Caco-2 (cell line): ENCODE measurements at regions not wholly inside any gene's neighbourhood (a gene's known extent, or its start where the extent isn't known, plus 50 kb on each side); places are given as distances from the start of the nearest gene placed in this dataset.

Experiments used
- BruUV-seq: library from RNA; stranded (reverse); fragments of 400-500 nt; replicated peaks from 2 replicates; lab custom pipeline; 2021; lab: Mats Ljungman, UMichigan
- CTCF ChIA-PET: fragments of 300-600 bp; sonication (Branson Sonifier 250); formaldehyde crosslinking; loops from one replicate; lab custom pipeline; 2022; ENCODE audit warnings: antibody characterized with exemption; lab: Charles Lee
- POLR2A ChIA-PET: fragments of 300-600 bp; sonication (Branson Sonifier 250); formaldehyde crosslinking; loops from one replicate; lab custom pipeline; 2022; ENCODE audit warnings: antibody characterized with exemption; lab: Charles Lee
- DNase-seq, 2 experiments: peaks; one replicate each; pipeline versions ENCODE4 v3.0.0 to v3.0.0-alpha.2; 2020 to 2022
- H3K27me3 ChIP-seq: replicated peaks from 2 replicates; pipeline ENCODE4 v1.6.0; 2011; ENCODE audit warnings: low read length; ENCODE audit not compliant: control insufficient read depth, insufficient read depth
- H3K36me3 ChIP-seq: 2 replicates; pipeline ENCODE4 v1.5.1; 2011; ENCODE audit warnings: low read length; ENCODE audit not compliant: control insufficient read depth, insufficient read depth
- H3K4me1 ChIP-seq: fragments of 250-450 bp; sonication (Bioruptor Pico); 2 replicates; pipeline ENCODE4 v1.5.1; 2020; ENCODE audit warnings: mild to moderate bottlenecking
- H3K4me3 ChIP-seq: 2 replicates; pipeline ENCODE4 v1.5.1; 2011; ENCODE audit warnings: low read depth, mild to moderate bottlenecking, control low read depth, low read length
- H3K9me3 ChIP-seq: fragments of 250-450 bp; sonication (Bioruptor Pico); 2 replicates; pipeline ENCODE4 v1.5.1; 2020; ENCODE audit warnings: mild to moderate bottlenecking, moderate library complexity
- H3K27ac Mint-ChIP-seq: one replicate; pipeline ENCODE4 v1.8.0; 2022; ENCODE audit warnings: mixed read lengths; ENCODE audit not compliant: unreplicated experiment
- H3K27me3 Mint-ChIP-seq: one replicate; pipeline ENCODE4 v1.8.0; 2022; ENCODE audit warnings: mixed read lengths; ENCODE audit not compliant: insufficient read depth, unreplicated experiment
- H3K36me3 Mint-ChIP-seq: one replicate; pipeline ENCODE4 v1.8.0; 2022; ENCODE audit warnings: mild to moderate bottlenecking, mixed read lengths; ENCODE audit not compliant: insufficient read depth, unreplicated experiment
- H3K4me1 Mint-ChIP-seq: one replicate; pipeline ENCODE4 v1.8.0; 2022; ENCODE audit warnings: low read depth, mixed read lengths; ENCODE audit not compliant: unreplicated experiment
- H3K4me3 Mint-ChIP-seq: one replicate; pipeline ENCODE4 v1.8.0; 2022; ENCODE audit warnings: mild to moderate bottlenecking, moderate library complexity, mixed read lengths; ENCODE audit not compliant: unreplicated experiment
- H3K9me3 Mint-ChIP-seq: one replicate; pipeline ENCODE4 v1.8.0; 2022; ENCODE audit warnings: mixed read lengths; ENCODE audit not compliant: unreplicated experiment
- intact Hi-C: fragments of 100-400 bp; cut with micrococcal nuclease; formaldehyde crosslinking; loops from one replicate; pipeline ENCODE4 v1.10.0; 2022; ENCODE audit not compliant: unreplicated experiment
- TF ChIP-seq, protein P1 (sequence below), 2 experiments: fragments of 200-600 bp in 1 of 2; IDR thresholded peaks; 1 replicate in 1 of 2; 2 replicates in 1 of 2; pipeline versions ENCODE4 v1.5.1 to v1.8.0; 2011 to 2022; ENCODE audit warnings: antibody characterized with exemption in 1 of 2, control low read depth in 1 of 2, inconsistent platforms in 1 of 2, low read depth in 1 of 2, low read length in 1 of 2, mild to moderate bottlenecking in 1 of 2, moderate library complexity in 1 of 2; ENCODE audit not compliant: insufficient read depth in 1 of 2, severe bottlenecking in 1 of 2, unreplicated experiment in 1 of 2

DNA sequence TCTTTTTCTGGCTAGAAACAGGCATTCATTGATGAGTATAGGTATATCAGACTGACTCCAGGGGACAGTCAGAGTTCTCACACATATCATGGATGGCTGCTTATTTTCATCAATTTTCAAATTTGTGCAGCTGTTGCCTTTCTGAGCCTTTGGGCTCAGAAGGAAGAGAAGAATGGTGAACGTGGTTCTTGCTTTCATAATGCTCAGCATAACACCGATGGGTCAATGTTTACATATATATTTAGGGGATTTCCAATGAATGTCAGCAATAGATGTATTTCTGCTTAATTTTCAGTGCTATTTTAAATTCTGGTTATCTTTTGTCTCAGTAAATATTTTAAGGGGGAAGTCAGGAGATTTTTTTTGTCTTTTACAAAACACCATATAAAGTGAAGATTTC is 581.4 kb upstream of the DPPA4 start:
- H3K9me3 Mint-ChIP-seq = peaks cover 7% of the 10 kb centered on the region
- no peaks in the 10 kb centered on the region for H3K36me3 ChIP-seq
- TF ChIP-seq, protein P1, sequence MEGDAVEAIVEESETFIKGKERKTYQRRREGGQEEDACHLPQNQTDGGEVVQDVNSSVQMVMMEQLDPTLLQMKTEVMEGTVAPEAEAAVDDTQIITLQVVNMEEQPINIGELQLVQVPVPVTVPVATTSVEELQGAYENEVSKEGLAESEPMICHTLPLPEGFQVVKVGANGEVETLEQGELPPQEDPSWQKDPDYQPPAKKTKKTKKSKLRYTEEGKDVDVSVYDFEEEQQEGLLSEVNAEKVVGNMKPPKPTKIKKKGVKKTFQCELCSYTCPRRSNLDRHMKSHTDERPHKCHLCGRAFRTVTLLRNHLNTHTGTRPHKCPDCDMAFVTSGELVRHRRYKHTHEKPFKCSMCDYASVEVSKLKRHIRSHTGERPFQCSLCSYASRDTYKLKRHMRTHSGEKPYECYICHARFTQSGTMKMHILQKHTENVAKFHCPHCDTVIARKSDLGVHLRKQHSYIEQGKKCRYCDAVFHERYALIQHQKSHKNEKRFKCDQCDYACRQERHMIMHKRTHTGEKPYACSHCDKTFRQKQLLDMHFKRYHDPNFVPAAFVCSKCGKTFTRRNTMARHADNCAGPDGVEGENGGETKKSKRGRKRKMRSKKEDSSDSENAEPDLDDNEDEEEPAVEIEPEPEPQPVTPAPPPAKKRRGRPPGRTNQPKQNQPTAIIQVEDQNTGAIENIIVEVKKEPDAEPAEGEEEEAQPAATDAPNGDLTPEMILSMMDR (IDR thresholded peaks at IDR 0.05; ENCODE audit: insufficient read depth in 1 of 2, low read depth in 1 of 2, low read length in 1 of 2, severe bottlenecking in 1 of 2, unreplicated experiment in 1 of 2) = no peak
- no peaks in the 10 kb centered on the region for H3K27me3 ChIP-seq
- POLR2A ChIA-PET = no interaction called here
- peaks cover 4% of the 10 kb centered on the region for H3K36me3 Mint-ChIP-seq
- H3K4me3 ChIP-seq = no peak overlapping the region
- H3K27me3 Mint-ChIP-seq = no peaks in the 10 kb centered on the region
- no peaks in the 10 kb centered on the region for H3K4me1 Mint-ChIP-seq
- BruUV-seq = no TSS peak
- CTCF ChIA-PET = no interaction called here
- H3K9me3 ChIP-seq = no peaks in the 10 kb centered on the region
- H3K4me1 ChIP-seq = no peaks in the 10 kb centered on the region
- DNase-seq = no peak
- H3K27ac Mint-ChIP-seq = no peak overlapping the region
- intact Hi-C loops = no loop called here
- no peak overlapping the region for H3K4me3 Mint-ChIP-seq

DNA sequence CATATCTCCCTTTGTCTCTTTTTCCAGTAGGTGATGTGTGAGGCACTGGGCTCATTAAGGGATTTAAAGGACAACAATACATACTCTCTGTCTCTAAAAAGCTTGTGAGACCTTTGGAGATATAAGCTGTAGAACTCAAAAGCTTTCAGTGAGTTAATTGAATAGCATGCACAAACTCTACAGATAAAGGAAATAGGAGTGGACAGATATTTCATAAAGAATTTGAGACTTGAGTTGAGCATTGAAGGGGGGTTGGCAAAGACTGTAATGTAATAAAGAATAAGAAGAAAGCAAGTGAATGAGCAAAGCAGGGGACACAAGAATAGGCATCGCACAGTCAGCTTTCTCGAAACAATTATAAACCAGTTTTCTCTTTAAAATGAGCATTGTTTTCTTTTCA is 583.4 kb upstream of the DPPA4 start:
- H3K9me3 Mint-ChIP-seq = peaks cover 7% of the 10 kb centered on the region
- Histone ChIP-seq H3K4me3 (no peak overlapping the region), H3K9me3 (no peaks in the 10 kb centered on the region), H3K4me1 (no peaks in the 10 kb centered on the region), H3K27me3 (no peaks in the 10 kb centered on the region), H3K36me3 (no peaks in the 10 kb centered on the region)
- no peaks in the 10 kb centered on the region for H3K27me3 Mint-ChIP-seq
- H3K4me3 Mint-ChIP-seq = no peak overlapping the region
- H3K27ac Mint-ChIP-seq = no peak overlapping the region
- no peak for DNase-seq
- no peaks in the 10 kb centered on the region for H3K4me1 Mint-ChIP-seq
- no TSS peak for BruUV-seq
- H3K36me3 Mint-ChIP-seq = peaks cover 4% of the 10 kb centered on the region
- CTCF ChIA-PET = no interaction called here
- intact Hi-C loops = no loop called here
- POLR2A ChIA-PET = no interaction called here
- TF ChIP-seq, protein P1 (IDR thresholded peaks at IDR 0.05; ENCODE audit: insufficient read depth in 1 of 2, low read depth in 1 of 2, low read length in 1 of 2, severe bottlenecking in 1 of 2, unreplicated experiment in 1 of 2) = no peak

DNA sequence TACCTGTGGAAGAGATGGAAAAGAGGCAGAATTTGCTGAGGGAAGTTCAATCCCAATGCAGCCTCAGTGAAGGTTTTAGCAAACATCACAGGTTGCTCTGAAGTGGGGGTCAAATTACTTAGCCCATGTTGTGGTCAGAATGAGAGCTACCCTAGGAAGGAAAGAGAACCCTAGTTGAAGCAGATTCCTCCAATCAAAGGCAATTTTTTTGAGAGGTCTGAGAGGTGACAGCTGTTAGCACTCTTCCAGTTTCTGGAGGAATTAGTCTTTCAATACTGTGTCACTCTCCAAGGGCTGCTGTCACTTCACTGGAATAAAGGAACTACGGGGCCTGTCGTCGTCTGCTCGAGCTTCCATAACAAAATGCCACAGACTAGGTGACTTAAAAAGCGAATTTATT is 584.2 kb upstream of the DPPA4 start:
- ChIA-PET CTCF (no interaction called here), POLR2A (no interaction called here)
- no peaks in the 10 kb centered on the region for H3K36me3 ChIP-seq
- H3K27me3 ChIP-seq = no peaks in the 10 kb centered on the region
- DNase-seq = no peak
- H3K27ac Mint-ChIP-seq = no peak overlapping the region
- no peak overlapping the region for H3K4me3 Mint-ChIP-seq
- no peak overlapping the region for H3K4me3 ChIP-seq
- H3K9me3 ChIP-seq = no peaks in the 10 kb centered on the region
- no peaks in the 10 kb centered on the region for H3K4me1 ChIP-seq
- peaks cover 4% of the 10 kb centered on the region for H3K36me3 Mint-ChIP-seq
- no peaks in the 10 kb centered on the region for H3K27me3 Mint-ChIP-seq
- intact Hi-C loops = no loop called here
- BruUV-seq = no TSS peak
- TF ChIP-seq, protein P1 (IDR thresholded peaks at IDR 0.05; ENCODE audit: insufficient read depth in 1 of 2, low read depth in 1 of 2, low read length in 1 of 2, severe bottlenecking in 1 of 2, unreplicated experiment in 1 of 2) = no peak
- H3K4me1 Mint-ChIP-seq = no peaks in the 10 kb centered on the region
- H3K9me3 Mint-ChIP-seq = no peaks in the 10 kb centered on the region
